Uterus (tissue), 3 donors: ENCODE measurements at regions not wholly inside any gene's neighbourhood (a gene's known extent, or its start where the extent isn't known, plus 50 kb on each side); places are given as distances from the start of the nearest gene placed in this dataset.

Experiments
- DNase-seq, 2 donors: peaks; one replicate each; pipeline ENCODE4 v3.0.0-alpha.2; 2019 to 2020
- H3K27ac ChIP-seq, 2 donors: fragments of 200-600 bp; sonication (generic); 1 replicate in 1 of 2; 2 replicates in 1 of 2; pipeline ENCODE4 v1.5.1; 2016 to 2018
- H3K27me3 ChIP-seq, 2 donors: fragments of 200-600 bp; sonication (generic); one replicate each; pipeline ENCODE4 v1.5.1; 2018 to 2019; ENCODE audit warnings: control low read depth in 1 of 2
- H3K36me3 ChIP-seq, 2 donors: fragments of 200-600 bp; sonication (generic); one replicate each; pipeline ENCODE4 v1.5.1; 2019; ENCODE audit warnings: control low read depth in 1 of 2
- H3K4me1 ChIP-seq, 2 donors: fragments of 200-600 bp; sonication (generic); one replicate each; pipeline ENCODE4 v1.5.1; 2018 to 2019; ENCODE audit warnings: control low read depth in 1 of 2
- H3K4me3 ChIP-seq, 2 donors: fragments of 200-600 bp; sonication (generic); 1 replicate in 1 of 2; 2 replicates in 1 of 2; pipeline ENCODE4 v1.5.1; 2018 to 2019; ENCODE audit warnings: mild to moderate bottlenecking in 1 of 2
- H3K9me3 ChIP-seq, 2 donors: fragments of 200-600 bp; sonication (generic); one replicate each; pipeline ENCODE4 v1.5.1; 2019; ENCODE audit warnings: control low read depth in 1 of 2
- CTCF ChIP-seq, 4 experiments: fragments of 200-600 bp in 2 of 4; fragments of 450-650 bp in 2 of 4; sonication (generic) in 2 of 4; IDR thresholded peaks; one replicate each; pipeline ENCODE4 v1.5.1; 2016 to 2019; ENCODE audit warnings: antibody characterized with exemption in 4 of 4, mild to moderate bottlenecking in 2 of 4, moderate library complexity in 1 of 4
- POLR2A ChIP-seq, 2 donors: fragments of 450-650 bp; IDR thresholded peaks; one replicate each; pipeline ENCODE4 v1.6.1; 2016; ENCODE audit warnings: antibody characterized with exemption in 2 of 2, mild to moderate bottlenecking in 1 of 2, moderate library complexity in 1 of 2
- intact Hi-C: fragments of 100-400 bp; cut with DNase I; formaldehyde crosslinking; loops from one replicate; pipeline ENCODE4 v1.15.1; 2023; ENCODE audit warnings: low total_unique reads
- donor health status: DM: yes; HTN: yes; CAD: no.

- no peaks in the 10 kb centered on the region for H3K27me3 ChIP-seq
- intact Hi-C loops: no loop called here
- no peaks in the 10 kb centered on the region for H3K36me3 ChIP-seq
- TF ChIP-seq CTCF (IDR thresholded peaks at IDR 0.05) (peak in 2 of 4 experiments; percentile 30 to 58), POLR2A (IDR thresholded peaks at IDR 0.05) (no peak)
- H3K27ac ChIP-seq: no peak overlapping the region
- DNase-seq: peak; percentile 13 to 41
- H3K9me3 ChIP-seq: no peaks in the 10 kb centered on the region
- no peak overlapping the region for H3K4me3 ChIP-seq
- H3K4me1 ChIP-seq: no peaks in the 10 kb centered on the region
These were observed 94.5 kb downstream of the PCTP start for GRCh38 chr17:55845385-55845784.

- H3K4me3 ChIP-seq: no peak overlapping the region
- no peaks in the 10 kb centered on the region for H3K36me3 ChIP-seq
- H3K9me3 ChIP-seq: no peaks in the 10 kb centered on the region
- H3K4me1 ChIP-seq: no peaks in the 10 kb centered on the region
- intact Hi-C loops: no loop called here
- H3K27ac ChIP-seq: no peak overlapping the region
- TF ChIP-seq POLR2A (IDR thresholded peaks at IDR 0.05) (no peak), CTCF (IDR thresholded peaks at IDR 0.05) (no peak)
- H3K27me3 ChIP-seq: no peaks in the 10 kb centered on the region
- DNase-seq: no peak
These were observed 95.9 kb downstream of the PCTP start for GRCh38 chr17:55846745-55847144.

- Histone ChIP-seq H3K4me1 (no peaks in the 10 kb centered on the region), H3K27me3 (no peaks in the 10 kb centered on the region), H3K4me3 (no peak overlapping the region), H3K36me3 (no peaks in the 10 kb centered on the region), H3K9me3 (no peaks in the 10 kb centered on the region), H3K27ac (no peak overlapping the region)
- TF ChIP-seq CTCF (IDR thresholded peaks at IDR 0.05): no peak
- TF ChIP-seq POLR2A (IDR thresholded peaks at IDR 0.05): no peak
- no peak for DNase-seq
- intact Hi-C loops: no loop called here
These were observed 101.9 kb downstream of the PCTP start for GRCh38 chr17:55852734-55853133.

- Histone ChIP-seq H3K36me3 (no peaks in the 10 kb centered on the region), H3K27ac (no peak overlapping the region), H3K9me3 (no peaks in the 10 kb centered on the region), H3K27me3 (no peaks in the 10 kb centered on the region), H3K4me1 (no peaks in the 10 kb centered on the region), H3K4me3 (no peak overlapping the region)
- TF ChIP-seq CTCF (IDR thresholded peaks at IDR 0.05): no peak
- no peak for TF ChIP-seq POLR2A (IDR thresholded peaks at IDR 0.05)
- no peak for DNase-seq
- intact Hi-C loops: no loop called here
These were observed 108.5 kb downstream of the PCTP start for GRCh38 chr17:55859301-55859795.

GRCh38 chr17:55865072-55865762, 114.4 kb downstream of the PCTP start:
- intact Hi-C loops: no loop called here
- Histone ChIP-seq H3K4me1 (no peaks in the 10 kb centered on the region), H3K36me3 (no peaks in the 10 kb centered on the region), H3K9me3 (no peaks in the 10 kb centered on the region), H3K4me3 (no peak overlapping the region), H3K27me3 (no peaks in the 10 kb centered on the region), H3K27ac (no peak overlapping the region)
- TF ChIP-seq POLR2A (IDR thresholded peaks at IDR 0.05) (no peak), CTCF (IDR thresholded peaks at IDR 0.05) (no peak)
- no peak for DNase-seq
